Type B pancreatic cell (in vitro differentiated cells): ENCODE measurements at regions not wholly inside any gene's neighbourhood (a gene's known extent, or its start where the extent isn't known, plus 50 kb on each side); places are given as distances from the start of the nearest gene placed in this dataset.
A peak's percentile ranks its signal among the peaks of the same experiment; 100 is the strongest.

Experiments
- DNase-seq: peaks from one replicate; pipeline ENCODE4 v3.0.0; 2021; ENCODE audit warnings: mixed read lengths; ENCODE audit not compliant: unreplicated experiment; ENCODE audit errors: extremely low spot score
- H3K27ac Mint-ChIP-seq: 2 replicates; pipeline ENCODE4 v1.8.0; 2021; ENCODE audit warnings: mild to moderate bottlenecking, mixed read lengths
- H3K27me3 Mint-ChIP-seq: 2 replicates; pipeline ENCODE4 v1.8.0; 2021; ENCODE audit warnings: mixed read lengths
- H3K36me3 Mint-ChIP-seq: 2 replicates; pipeline ENCODE4 v1.8.0; 2021; ENCODE audit warnings: mixed read lengths
- H3K4me1 Mint-ChIP-seq: one replicate; pipeline ENCODE4 v1.8.0; 2021; ENCODE audit warnings: mixed read lengths; ENCODE audit not compliant: unreplicated experiment
- H3K4me3 Mint-ChIP-seq: 2 replicates; pipeline ENCODE4 v1.8.0; 2021; ENCODE audit warnings: mild to moderate bottlenecking, mixed read lengths
- H3K9me3 Mint-ChIP-seq: 2 replicates; pipeline ENCODE4 v1.8.0; 2021; ENCODE audit warnings: mixed read lengths
- CTCF ChIP-seq: fragments of 200-600 bp; sonication (generic); conservative IDR thresholded peaks from 2 replicates; pipeline ENCODE4 v1.5.0; 2021; ENCODE audit warnings: antibody characterized with exemption, mild to moderate bottlenecking

GRCh38 chr2:217609952-217610351, 392.8 kb downstream of the TNS1 start:
- Mint-ChIP-seq H3K36me3 (no peaks in the 10 kb centered on the region), H3K4me1 (peaks cover 33% of the 10 kb centered on the region), H3K27me3 (peaks cover 6% of the 10 kb centered on the region), H3K9me3 (peaks cover 4% of the 10 kb centered on the region), H3K4me3 (no peak overlapping the region), H3K27ac (peak overlapping the region; percentile 57)
- no peak for TF ChIP-seq CTCF
- no peak for DNase-seq

GRCh38 chr2:217606296-217606695, 396.5 kb downstream of the TNS1 start:
- Mint-ChIP-seq H3K27ac (no peak overlapping the region), H3K9me3 (peaks cover 5% of the 10 kb centered on the region), H3K4me1 (peaks cover 42% of the 10 kb centered on the region), H3K36me3 (no peaks in the 10 kb centered on the region), H3K27me3 (peaks cover 9% of the 10 kb centered on the region), H3K4me3 (no peak overlapping the region)
- DNase-seq = no peak
- TF ChIP-seq CTCF = no peak

- no peak overlapping the region for H3K27ac Mint-ChIP-seq
- DNase-seq = no peak
- peaks cover 30% of the 10 kb centered on the region for H3K4me1 Mint-ChIP-seq
- no peak overlapping the region for H3K4me3 Mint-ChIP-seq
- H3K36me3 Mint-ChIP-seq = no peaks in the 10 kb centered on the region
- H3K27me3 Mint-ChIP-seq = peaks cover 11% of the 10 kb centered on the region
- H3K9me3 Mint-ChIP-seq = peaks cover 5% of the 10 kb centered on the region
- TF ChIP-seq CTCF = no peak
Measured at GRCh38 chr2:217604527-217605194, 398.1 kb downstream of the TNS1 start.

- DNase-seq = no peak
Measured at GRCh38 chr2:217601601-217602000, 401.2 kb downstream of the TNS1 start.

GRCh38 chr2:217599906-217600305, 402.9 kb downstream of the TNS1 start:
- peaks cover 9% of the 10 kb centered on the region for H3K27me3 Mint-ChIP-seq
- no peak overlapping the region for H3K27ac Mint-ChIP-seq
- TF ChIP-seq CTCF = no peak
- H3K36me3 Mint-ChIP-seq = no peaks in the 10 kb centered on the region
- H3K4me1 Mint-ChIP-seq = peaks cover 24% of the 10 kb centered on the region
- H3K4me3 Mint-ChIP-seq = no peak overlapping the region
- peaks cover under 1% of the 10 kb centered on the region for H3K9me3 Mint-ChIP-seq
- DNase-seq = no peak

More at GRCh38 chr2:217601601-217602000, 401.2 kb downstream of the TNS1 start:
- H3K4me3 Mint-ChIP-seq = no peak overlapping the region
- H3K27ac Mint-ChIP-seq = no peak overlapping the region
- peaks cover 5% of the 10 kb centered on the region for H3K9me3 Mint-ChIP-seq
- peaks cover 9% of the 10 kb centered on the region for H3K27me3 Mint-ChIP-seq
- TF ChIP-seq CTCF = no peak
- H3K4me1 Mint-ChIP-seq = peaks cover 22% of the 10 kb centered on the region
- no peaks in the 10 kb centered on the region for H3K36me3 Mint-ChIP-seq

- Mint-ChIP-seq H3K27ac (no peak overlapping the region), H3K4me1 (peaks cover 15% of the 10 kb centered on the region), H3K9me3 (no peaks in the 10 kb centered on the region), H3K4me3 (no peak overlapping the region), H3K27me3 (peaks cover 9% of the 10 kb centered on the region), H3K36me3 (no peaks in the 10 kb centered on the region)
- DNase-seq = no peak
- no peak for TF ChIP-seq CTCF
Measured at GRCh38 chr2:217597681-217598080, 405.1 kb downstream of the TNS1 start.
